Neural progenitor cell (in vitro differentiated cells): ENCODE measurements at regions not wholly inside any gene's neighbourhood (a gene's known extent, or its start where the extent isn't known, plus 50 kb on each side); places are given as distances from the start of the nearest gene placed in this dataset.
"Not testable (repeated sequence)": the region's sequence is repeated elsewhere in the genome, so short reads cannot be mapped to it uniquely, and the experiment has no call there.

Experiments used
- CTCF ChIP-seq: fragments of 200-600 bp; sonication (generic); IDR thresholded peaks from 2 replicates; pipeline ENCODE4 v1.5.1; 2017; ENCODE audit warnings: antibody characterized with exemption, mild to moderate bottlenecking
- EZH2 ChIP-seq: fragments of 200-600 bp; sonication (generic); IDR thresholded peaks from 2 replicates; pipeline ENCODE4 v1.6.1; 2017; ENCODE audit warnings: antibody characterized with exemption, mild to moderate bottlenecking, moderate library complexity

GRCh38 chr3:178211086-178211485 lies 325.1 kb upstream of the KCNMB2 start:
- not testable (repeated sequence) for TF ChIP-seq CTCF, EZH2
